SK-N-SH (cell line): ENCODE measurements at regions not wholly inside any gene's neighbourhood (a gene's known extent, or its start where the extent isn't known, plus 50 kb on each side); places are given as distances from the start of the nearest gene placed in this dataset.

ENCODE experiments used
- ELF1 ChIP-seq: IDR thresholded peaks from 2 replicates; pipeline ENCODE4 v1.4.0; 2012
- TF ChIP-seq, protein P1 (sequence below): fragments of 150-350 bp; IDR thresholded peaks from 2 replicates; pipeline ENCODE4 v1.6.1; 2016; ENCODE audit warnings: mild to moderate bottlenecking, low read depth, low read length

DNA sequence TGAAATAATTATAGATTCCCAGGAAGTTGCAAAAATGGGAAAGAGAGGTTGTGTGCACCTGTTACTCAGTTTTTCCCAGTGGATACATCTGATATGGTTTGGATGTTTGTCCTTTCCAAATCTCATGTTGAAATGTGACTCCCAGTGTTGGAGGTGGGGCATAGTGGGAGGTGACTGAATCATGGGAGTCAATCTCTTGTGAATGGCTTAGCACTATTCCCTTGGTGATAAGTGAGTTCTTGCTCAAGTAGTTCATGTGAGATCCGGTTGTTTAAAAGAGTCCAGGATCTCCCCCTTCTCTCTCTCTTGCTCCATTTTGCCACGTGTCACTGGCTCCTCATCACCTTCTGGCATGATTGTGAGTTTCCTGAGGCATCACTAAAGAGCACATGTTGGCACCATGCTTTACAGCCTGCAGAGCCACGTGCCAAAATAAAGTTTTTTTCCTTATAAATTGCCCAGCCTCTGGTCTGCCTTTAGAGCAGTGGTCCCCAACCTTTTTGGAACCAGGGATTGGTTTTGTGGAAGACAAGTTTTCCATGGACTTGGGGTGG is 149.2 kb downstream of the RAMP3 start:
- TF ChIP-seq ELF1 = no peak
- TF ChIP-seq, protein P1, sequence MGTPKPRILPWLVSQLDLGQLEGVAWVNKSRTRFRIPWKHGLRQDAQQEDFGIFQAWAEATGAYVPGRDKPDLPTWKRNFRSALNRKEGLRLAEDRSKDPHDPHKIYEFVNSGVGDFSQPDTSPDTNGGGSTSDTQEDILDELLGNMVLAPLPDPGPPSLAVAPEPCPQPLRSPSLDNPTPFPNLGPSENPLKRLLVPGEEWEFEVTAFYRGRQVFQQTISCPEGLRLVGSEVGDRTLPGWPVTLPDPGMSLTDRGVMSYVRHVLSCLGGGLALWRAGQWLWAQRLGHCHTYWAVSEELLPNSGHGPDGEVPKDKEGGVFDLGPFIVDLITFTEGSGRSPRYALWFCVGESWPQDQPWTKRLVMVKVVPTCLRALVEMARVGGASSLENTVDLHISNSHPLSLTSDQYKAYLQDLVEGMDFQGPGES = no peak
